ENCODE measurements at regions not wholly inside any gene's neighbourhood (a gene's known extent, or its start where the extent isn't known, plus 50 kb on each side); places are given as distances from the start of the nearest gene placed in this dataset.

GRCh38 chr2:168363347-168364092 lies 92.6 kb upstream of the CERS6 start:
- intact Hi-C loops (cut with DNase I) = no loop called here
- Histone ChIP-seq H3K4me3 (no peak overlapping the region), H3K27me3 (no peaks in the 10 kb centered on the region), H3K27ac (no peak overlapping the region), H3K4me1 (no peaks in the 10 kb centered on the region), H3K36me3 (no peaks in the 10 kb centered on the region), H3K9me3 (no peaks in the 10 kb centered on the region)
- TF ChIP-seq POLR2AphosphoS5 (IDR thresholded peaks at IDR 0.05; ENCODE audit: insufficient read depth in 1 of 2, low read depth in 1 of 2) (no peak), POLR2A (IDR thresholded peaks at IDR 0.05) (no peak), CTCF (IDR thresholded peaks at IDR 0.05) (no peak)
- DNase-seq (ENCODE audit: extremely low spot score in 2 of 2) = no peak

- Histone ChIP-seq H3K36me3 (no peaks in the 10 kb centered on the region), H3K27ac (no peak overlapping the region), H3K9me3 (no peaks in the 10 kb centered on the region), H3K4me3 (no peak overlapping the region), H3K4me1 (no peaks in the 10 kb centered on the region), H3K27me3 (no peaks in the 10 kb centered on the region)
- no peak for TF ChIP-seq CTCF (IDR thresholded peaks at IDR 0.05)
- TF ChIP-seq POLR2A (IDR thresholded peaks at IDR 0.05) = no peak
- no peak for TF ChIP-seq POLR2AphosphoS5 (IDR thresholded peaks at IDR 0.05; ENCODE audit: insufficient read depth in 1 of 2, low read depth in 1 of 2)
- intact Hi-C loops (cut with DNase I) = no loop called here
- DNase-seq (ENCODE audit: extremely low spot score in 2 of 2) = no peak
These were observed 90.9 kb upstream of the CERS6 start for GRCh38 chr2:168365094-168365621.

GRCh38 chr2:168369031-168369430 lies 87.0 kb upstream of the CERS6 start:
- DNase-seq (ENCODE audit: extremely low spot score in 2 of 2) = no peak
- H3K27ac ChIP-seq = no peak overlapping the region
- H3K36me3 ChIP-seq = no peaks in the 10 kb centered on the region
- H3K4me1 ChIP-seq = no peaks in the 10 kb centered on the region
- no peaks in the 10 kb centered on the region for H3K27me3 ChIP-seq
- H3K9me3 ChIP-seq = no peaks in the 10 kb centered on the region
- no peak overlapping the region for H3K4me3 ChIP-seq
- TF ChIP-seq POLR2A (IDR thresholded peaks at IDR 0.05) (no peak), CTCF (IDR thresholded peaks at IDR 0.05) (no peak), POLR2AphosphoS5 (IDR thresholded peaks at IDR 0.05; ENCODE audit: insufficient read depth in 1 of 2, low read depth in 1 of 2) (no peak)
- intact Hi-C loops (cut with DNase I) = no loop called here

- H3K36me3 ChIP-seq = no peaks in the 10 kb centered on the region
- no peak for DNase-seq (ENCODE audit: extremely low spot score in 2 of 2)
- TF ChIP-seq CTCF (IDR thresholded peaks at IDR 0.05) = no peak
- TF ChIP-seq POLR2A (IDR thresholded peaks at IDR 0.05) = no peak
- no peak for TF ChIP-seq POLR2AphosphoS5 (IDR thresholded peaks at IDR 0.05; ENCODE audit: insufficient read depth in 1 of 2, low read depth in 1 of 2)
- no peaks in the 10 kb centered on the region for H3K9me3 ChIP-seq
- intact Hi-C loops (cut with DNase I) = no loop called here
- no peak overlapping the region for H3K27ac ChIP-seq
- no peaks in the 10 kb centered on the region for H3K4me1 ChIP-seq
- H3K27me3 ChIP-seq = no peaks in the 10 kb centered on the region
- H3K4me3 ChIP-seq = no peak overlapping the region
These were observed 84.6 kb upstream of the CERS6 start for GRCh38 chr2:168371273-168372019.

- Histone ChIP-seq H3K27ac (no peak overlapping the region), H3K36me3 (no peaks in the 10 kb centered on the region), H3K9me3 (no peaks in the 10 kb centered on the region), H3K4me1 (no peaks in the 10 kb centered on the region), H3K27me3 (no peaks in the 10 kb centered on the region), H3K4me3 (no peak overlapping the region)
- DNase-seq (ENCODE audit: extremely low spot score in 2 of 2) = no peak
- no peak for TF ChIP-seq CTCF (IDR thresholded peaks at IDR 0.05)
- TF ChIP-seq POLR2AphosphoS5 (IDR thresholded peaks at IDR 0.05; ENCODE audit: insufficient read depth in 1 of 2, low read depth in 1 of 2) = no peak
- no peak for TF ChIP-seq POLR2A (IDR thresholded peaks at IDR 0.05)
- intact Hi-C loops (cut with DNase I) = no loop called here
These were observed 82.6 kb upstream of the CERS6 start for GRCh38 chr2:168373468-168373867.

All from vagina (tissue), 2 donors.